H9 (cell line): ENCODE measurements at regions not wholly inside any gene's neighbourhood (a gene's known extent, or its start where the extent isn't known, plus 50 kb on each side); places are given as distances from the start of the nearest gene placed in this dataset.

Experiments used
- DNase-seq: peaks from one replicate; pipeline ENCODE4 v3.0.0-alpha.2; 2017
- H2AFZ ChIP-seq: one replicate; pipeline ENCODE4 v1.6.1; 2013; ENCODE audit warnings: mild to moderate bottlenecking, low read length, control low read depth, moderate library complexity
- H2AK5ac ChIP-seq: 2 replicates; pipeline ENCODE4 v1.6.1; 2013; ENCODE audit warnings: low read length, control low read depth, mixed read lengths; ENCODE audit not compliant: insufficient read length
- H2BK120ac ChIP-seq: one replicate; pipeline ENCODE4 v1.6.1; 2013; ENCODE audit warnings: low read depth, mild to moderate bottlenecking, low read length, control low read depth, inconsistent platforms; ENCODE audit not compliant: poor library complexity, severe bottlenecking
- H2BK12ac ChIP-seq: 2 replicates; pipeline ENCODE4 v1.6.1; 2013; ENCODE audit warnings: low read length, control low read depth, mixed read lengths, low read depth; ENCODE audit not compliant: insufficient read length
- H2BK15ac ChIP-seq: 2 replicates; pipeline ENCODE4 v1.6.1; 2013; ENCODE audit warnings: low read depth, low read length, control low read depth
- H2BK20ac ChIP-seq: one replicate; pipeline ENCODE4 v1.6.1; 2013; ENCODE audit warnings: low read depth, mild to moderate bottlenecking, low read length, control low read depth, inconsistent platforms; ENCODE audit not compliant: poor library complexity, severe bottlenecking
- H2BK5ac ChIP-seq: 2 replicates; pipeline ENCODE4 v1.6.1; 2013; ENCODE audit warnings: low read length, control low read depth, mixed read lengths; ENCODE audit not compliant: insufficient read length
- H3K14ac ChIP-seq: 2 replicates; pipeline ENCODE4 v1.6.1; 2013; ENCODE audit warnings: low read length, control low read depth; ENCODE audit not compliant: insufficient read depth
- H3K18ac ChIP-seq: 2 replicates; pipeline ENCODE4 v1.6.1; 2013; ENCODE audit warnings: low read depth, mild to moderate bottlenecking, mixed read lengths, low read length, control low read depth; ENCODE audit not compliant: insufficient read length
- H3K23ac ChIP-seq: 2 replicates; pipeline ENCODE4 v1.6.1; 2013; ENCODE audit warnings: low read length, control low read depth, mixed read lengths, low read depth; ENCODE audit not compliant: insufficient read length
- H3K23me2 ChIP-seq: 2 replicates; pipeline ENCODE4 v1.6.1; 2013; ENCODE audit warnings: low read depth, mild to moderate bottlenecking, mixed read lengths, low read length, control low read depth; ENCODE audit not compliant: insufficient read length, poor library complexity, severe bottlenecking
- H3K27ac ChIP-seq: 2 replicates; pipeline ENCODE4 v1.5.1; 2013; ENCODE audit warnings: low read length, control low read depth, mixed read lengths, low read depth; ENCODE audit not compliant: insufficient read length
- H3K27me3 ChIP-seq: 2 replicates; pipeline ENCODE4 v1.6.1; 2013; ENCODE audit warnings: low read length, control low read depth, inconsistent platforms; ENCODE audit not compliant: insufficient read depth
- H3K4ac ChIP-seq: 2 replicates; pipeline ENCODE4 v1.6.1; 2013; ENCODE audit warnings: low read depth, mild to moderate bottlenecking, control low read depth, inconsistent platforms, low read length, moderate library complexity
- H3K4me1 ChIP-seq: 2 replicates; pipeline ENCODE4 v1.6.1; 2013; ENCODE audit warnings: low read length, control low read depth, inconsistent platforms; ENCODE audit not compliant: insufficient read depth
- H3K4me2 ChIP-seq: 2 replicates; pipeline ENCODE4 v1.6.1; 2013; ENCODE audit warnings: low read length, control low read depth, mixed read lengths; ENCODE audit not compliant: insufficient read length, insufficient read depth
- H3K56ac ChIP-seq: 2 replicates; pipeline ENCODE4 v1.6.1; 2013; ENCODE audit warnings: low read depth, mild to moderate bottlenecking, mixed read lengths, low read length, control low read depth; ENCODE audit not compliant: insufficient read length
- H3K79me1 ChIP-seq: 2 replicates; pipeline ENCODE4 v1.6.1; 2013; ENCODE audit warnings: low read depth, mild to moderate bottlenecking, moderate library complexity, low read length, control low read depth, inconsistent platforms; ENCODE audit not compliant: insufficient read depth, poor library complexity, severe bottlenecking
- H3K79me2 ChIP-seq: 2 replicates; pipeline ENCODE4 v1.6.1; 2013; ENCODE audit warnings: low read length, control low read depth, inconsistent platforms; ENCODE audit not compliant: insufficient read depth
- H3K9ac ChIP-seq: 2 replicates; pipeline ENCODE4 v1.6.1; 2013; ENCODE audit warnings: low read length, control low read depth, mixed read lengths; ENCODE audit not compliant: insufficient read length; ENCODE audit errors: extremely low read depth
- H3K9me3 ChIP-seq: one replicate; pipeline ENCODE4 v1.6.1; 2013; ENCODE audit warnings: low read depth, low read length, inconsistent platforms; ENCODE audit not compliant: control insufficient read depth
- H3T11ph ChIP-seq: one replicate; pipeline ENCODE4 v1.6.1; 2013; ENCODE audit warnings: mild to moderate bottlenecking, low read length, control low read depth, inconsistent platforms
- H4K20me1 ChIP-seq: one replicate; pipeline ENCODE4 v1.6.1; 2013; ENCODE audit not compliant: control insufficient read depth, insufficient read length, insufficient read depth
- H4K5ac ChIP-seq: 2 replicates; pipeline ENCODE4 v1.6.1; 2013; ENCODE audit warnings: low read depth, mild to moderate bottlenecking, mixed read lengths, low read length, control low read depth; ENCODE audit not compliant: insufficient read length
- H4K8ac ChIP-seq: replicated peaks from 2 replicates; pipeline ENCODE4 v1.6.1; 2013; ENCODE audit warnings: low read length, control low read depth, mixed read lengths, low read depth; ENCODE audit not compliant: insufficient read length
- H4K91ac ChIP-seq: 2 replicates; pipeline ENCODE4 v1.6.1; 2013; ENCODE audit warnings: low read depth, mild to moderate bottlenecking, moderate library complexity, mixed read lengths, low read length, control low read depth; ENCODE audit not compliant: insufficient read length
- H3K27ac Mint-ChIP-seq, 3 experiments: 2 replicates in 2 of 3; 3 replicates in 1 of 3; pipeline ENCODE4 v1.8.0; 2020 to 2021; ENCODE audit warnings: mixed read lengths in 3 of 3, mild to moderate bottlenecking in 1 of 3, moderate library complexity in 1 of 3
- H3K27me3 Mint-ChIP-seq: 2 replicates; pipeline ENCODE4 v1.8.0; 2021; ENCODE audit warnings: low read depth, mild to moderate bottlenecking, moderate library complexity, mixed read lengths
- H3K36me3 Mint-ChIP-seq, 3 experiments: 2 replicates in 2 of 3; 3 replicates in 1 of 3; pipeline ENCODE4 v1.8.0; 2020 to 2021; ENCODE audit warnings: low read depth in 3 of 3, mixed read lengths in 3 of 3; ENCODE audit not compliant: insufficient read depth in 1 of 3
- H3K4me1 Mint-ChIP-seq, 2 experiments: 2 replicates each; pipeline ENCODE4 v1.8.0; 2020; ENCODE audit warnings: mixed read lengths in 2 of 2
- H3K4me3 Mint-ChIP-seq, 2 experiments: 2 replicates in 1 of 2; 3 replicates in 1 of 2; pipeline ENCODE4 v1.8.0; 2020 to 2021; ENCODE audit warnings: mild to moderate bottlenecking in 2 of 2, mixed read lengths in 2 of 2, moderate library complexity in 1 of 2
- H3K9me3 Mint-ChIP-seq, 2 experiments: 2 replicates in 1 of 2; 3 replicates in 1 of 2; pipeline ENCODE4 v1.8.0; 2020; ENCODE audit warnings: mild to moderate bottlenecking in 2 of 2, mixed read lengths in 2 of 2, moderate library complexity in 1 of 2
- CTCF ChIP-seq: fragments of 200-600 bp; sonication (generic); conservative IDR thresholded peaks from 3 replicates; pipeline ENCODE4 v1.8.0; 2021; ENCODE audit warnings: antibody characterized with exemption, mild to moderate bottlenecking
- WGBS: extraction: QIAGEN DNeasy Blood & Tissue Kit; methylation state at CpG from one replicate; pipeline ENCODE4 v1.1.7; 2013; ENCODE audit warnings: missing lambda C conversion rate, low lambda C conversion rate, mixed read lengths; ENCODE audit not compliant: insufficient read length; ENCODE audit errors: extremely low coverage; 5-methylcytosine and 5-hydroxymethylcytosine counted together

- no peaks in the 10 kb centered on the region; a peak in 1 of 7 replicates for H3K36me3 Mint-ChIP-seq
- TF ChIP-seq CTCF: no peak
- no peak overlapping the region for H3K18ac ChIP-seq
- H4K91ac ChIP-seq: no peak overlapping the region
- 0 out of 4 replicates have a peak, but pooled peaks cover 0 to 2% of the 10 kb centered on the region in 2 experiments for H3K4me1 Mint-ChIP-seq
- no peak overlapping the region for H3T11ph ChIP-seq
- no peaks in the 10 kb centered on the region for H4K20me1 ChIP-seq
- no peak overlapping the region for H3K56ac ChIP-seq
- no peak overlapping the region for H2BK12ac ChIP-seq
- H3K27me3 ChIP-seq: no peaks in the 10 kb centered on the region; the same call in 1 of the 2 replicates
- no peak overlapping the region for H3K9ac ChIP-seq
- no peaks in the 10 kb centered on the region for H3K79me2 ChIP-seq
- no peak overlapping the region for H2AFZ ChIP-seq
- no peak overlapping the region for H2BK5ac ChIP-seq
- no peak overlapping the region for H3K23ac ChIP-seq
- no peak for DNase-seq
- H3K4me3 Mint-ChIP-seq: no peak overlapping the region
- H2BK20ac ChIP-seq: no peak overlapping the region
- H2AK5ac ChIP-seq: no peak overlapping the region
- peaks cover 9% of the 10 kb centered on the region for H3K27me3 Mint-ChIP-seq
- H3K27ac Mint-ChIP-seq: no peak overlapping the region
- no peak overlapping the region for H2BK15ac ChIP-seq
- 100% methylated on average over 1 of the region's 6 CpGs for WGBS
- no peaks in the 10 kb centered on the region for H3K9me3 Mint-ChIP-seq
- H4K8ac ChIP-seq: no peak overlapping the region
- H3K23me2 ChIP-seq: no peaks in the 10 kb centered on the region
- H4K5ac ChIP-seq: no peak overlapping the region
- H3K4me2 ChIP-seq: no peak overlapping the region
- H3K4ac ChIP-seq: no peak overlapping the region
- H3K14ac ChIP-seq: no peak overlapping the region
- H2BK120ac ChIP-seq: no peak overlapping the region
- H3K79me1 ChIP-seq: no peaks in the 10 kb centered on the region
- no peaks in the 10 kb centered on the region for H3K9me3 ChIP-seq
- no peak overlapping the region for H3K27ac ChIP-seq
- no peaks in the 10 kb centered on the region for H3K4me1 ChIP-seq
Measured at GRCh38 chr10:125332548-125333208, 172.3 kb upstream of the CTBP2 start.
